Stimulated activated CD4-positive, alpha-beta T cell treated with anti-CD3 and anti-CD28 coated beads, Interleukin-15, amount 100 ng/mL, for 24 hours (primary cell): ENCODE measurements at regions not wholly inside any gene's neighbourhood (a gene's known extent, or its start where the extent isn't known, plus 50 kb on each side); places are given as distances from the start of the nearest gene placed in this dataset.
A peak's percentile ranks its signal among the peaks of the same experiment; 100 is the strongest.

Experiments used
- DNase-seq: peaks from one replicate; pipeline ENCODE4 v3.0.0-alpha.2; 2020

GRCh38 chr2:239500574-239501550, 100.0 kb upstream of the HDAC4 start:
- DNase-seq, result no peak

- no peak for DNase-seq
Measured at GRCh38 chr2:239499726-239500573, 99.1 kb upstream of the HDAC4 start.

- DNase-seq, result no peak
Measured at GRCh38 chr2:239498981-239499634, 98.3 kb upstream of the HDAC4 start.

DNA sequence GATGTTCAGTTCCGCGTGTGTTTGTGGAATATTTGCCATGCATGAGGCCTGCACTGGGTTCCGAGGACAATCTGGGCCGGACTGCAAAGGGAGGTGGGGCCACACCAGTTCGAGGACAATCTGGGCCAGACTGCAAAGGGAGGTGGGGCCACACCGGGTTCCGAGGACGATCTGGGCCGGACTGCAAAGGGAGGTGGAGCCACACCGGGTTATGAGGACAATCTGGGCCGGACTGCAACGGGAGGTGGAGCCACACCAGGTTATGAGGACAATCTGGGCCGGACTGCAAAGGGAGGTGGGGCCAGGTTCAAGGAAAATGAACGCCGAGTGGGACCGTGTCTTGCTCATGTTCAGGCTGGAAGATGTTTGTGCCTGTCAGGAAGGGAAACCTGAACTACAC, 97.8 kb upstream of the HDAC4 start:
- DNase-seq, result no peak

- DNase-seq, result peak; percentile 13
Measured at GRCh38 chr2:239496700-239497099, 95.9 kb upstream of the HDAC4 start.

DNA sequence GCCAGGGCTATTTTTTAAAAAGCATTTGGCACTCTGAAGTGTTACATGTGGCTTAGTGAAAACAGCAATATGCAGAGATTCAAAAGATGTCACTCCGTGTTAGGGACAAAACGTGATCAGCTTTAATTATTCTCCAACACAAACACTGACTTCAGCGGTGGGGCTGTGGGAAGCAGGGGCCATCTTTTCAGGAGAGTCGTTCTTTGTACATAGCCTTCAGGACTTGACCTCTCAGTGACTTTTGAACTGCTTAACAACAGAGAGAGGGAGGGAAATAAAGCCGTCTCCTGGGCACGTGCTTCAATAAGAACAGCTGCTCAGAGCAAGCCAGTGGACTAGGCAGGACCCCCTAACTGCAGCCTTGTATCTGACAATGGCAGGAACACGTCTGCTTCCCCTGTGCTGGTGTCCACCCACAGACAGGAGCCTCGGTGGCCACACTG, 95.0 kb upstream of the HDAC4 start:
- no peak for DNase-seq

DNA sequence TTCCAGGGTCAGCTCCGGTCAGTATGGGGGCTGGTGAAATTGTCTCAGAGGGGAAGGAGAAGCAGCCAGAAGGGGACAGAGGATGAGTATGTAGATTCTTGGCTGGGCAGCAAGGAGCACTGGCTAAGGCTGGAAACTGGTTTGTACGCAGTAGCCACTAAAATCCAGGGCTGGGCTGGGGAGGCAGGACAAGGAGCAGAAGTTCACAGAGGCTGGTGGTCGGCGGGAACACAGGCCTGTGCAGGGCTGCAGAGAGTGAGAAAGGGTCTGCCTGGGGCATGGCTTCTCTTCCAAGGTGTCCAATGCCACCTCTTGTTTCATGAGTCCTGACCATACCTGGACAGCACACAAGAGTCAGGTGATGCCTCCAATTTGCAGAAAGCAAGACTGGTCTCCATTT, 94.4 kb upstream of the HDAC4 start:
- DNase-seq, result no peak

DNA sequence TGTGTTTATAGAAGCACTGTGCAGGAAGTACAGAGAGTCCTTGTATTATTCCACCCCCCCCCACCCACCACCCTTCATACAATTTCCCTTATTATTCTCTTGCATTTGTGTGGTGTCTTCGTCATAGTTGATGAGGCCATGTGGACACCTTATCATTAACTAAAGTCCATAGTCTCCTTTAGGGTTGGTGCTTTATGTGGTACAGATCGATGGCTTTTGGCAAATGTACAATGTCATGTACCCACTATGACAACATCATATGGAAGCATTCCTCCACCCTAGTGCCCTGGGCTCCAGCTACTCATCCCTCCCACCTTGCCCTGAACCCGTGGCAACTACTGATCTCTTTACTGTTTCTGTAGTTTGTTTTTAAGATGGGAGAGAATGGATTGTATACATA, 93.8 kb upstream of the HDAC4 start:
- DNase-seq, result no peak

- DNase-seq, result no peak
Measured at GRCh38 chr2:239489481-239489880, 88.7 kb upstream of the HDAC4 start.

GRCh38 chr2:239488125-239488524, 87.3 kb upstream of the HDAC4 start:
- no peak for DNase-seq

DNA sequence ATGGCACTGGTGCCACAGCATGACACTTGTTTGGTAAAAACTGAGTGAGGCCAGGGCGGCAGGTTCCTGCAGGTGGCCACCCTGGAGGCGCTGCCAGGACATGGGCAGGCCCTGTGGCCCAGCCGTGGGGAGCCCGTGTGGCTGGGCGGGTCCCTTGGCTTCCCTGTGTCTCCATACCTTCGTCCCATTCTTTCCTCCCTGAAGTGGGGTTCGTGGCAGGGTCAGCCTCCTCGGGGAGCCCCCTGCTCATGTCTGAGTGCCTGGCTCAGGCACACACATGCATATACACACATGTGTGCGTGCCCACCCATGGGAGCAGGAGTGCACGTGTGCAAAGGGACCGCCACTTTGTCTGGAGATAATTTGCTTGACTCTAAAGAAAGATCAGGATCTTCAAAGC, 86.5 kb upstream of the HDAC4 start:
- no peak for DNase-seq

DNA sequence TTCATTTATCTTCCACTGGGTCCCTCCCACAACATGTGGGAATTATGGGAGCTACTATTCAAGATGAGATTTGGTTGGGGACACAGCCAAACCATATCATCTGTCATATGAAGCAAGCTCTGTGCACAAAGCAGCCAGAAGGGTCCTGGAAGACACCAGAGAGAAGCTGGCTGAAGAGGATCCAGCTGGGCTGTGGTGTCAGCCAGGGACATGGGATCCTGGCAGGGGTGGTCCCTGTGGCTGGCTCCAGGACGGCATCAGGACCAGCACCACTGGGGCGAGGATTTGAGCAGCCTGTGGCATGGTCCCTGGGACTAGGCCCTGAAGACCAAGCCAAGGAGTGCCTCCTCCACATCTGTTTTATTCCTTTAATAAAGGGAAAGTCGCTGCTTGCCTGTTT, 84.8 kb upstream of the HDAC4 start:
- no peak for DNase-seq

DNA sequence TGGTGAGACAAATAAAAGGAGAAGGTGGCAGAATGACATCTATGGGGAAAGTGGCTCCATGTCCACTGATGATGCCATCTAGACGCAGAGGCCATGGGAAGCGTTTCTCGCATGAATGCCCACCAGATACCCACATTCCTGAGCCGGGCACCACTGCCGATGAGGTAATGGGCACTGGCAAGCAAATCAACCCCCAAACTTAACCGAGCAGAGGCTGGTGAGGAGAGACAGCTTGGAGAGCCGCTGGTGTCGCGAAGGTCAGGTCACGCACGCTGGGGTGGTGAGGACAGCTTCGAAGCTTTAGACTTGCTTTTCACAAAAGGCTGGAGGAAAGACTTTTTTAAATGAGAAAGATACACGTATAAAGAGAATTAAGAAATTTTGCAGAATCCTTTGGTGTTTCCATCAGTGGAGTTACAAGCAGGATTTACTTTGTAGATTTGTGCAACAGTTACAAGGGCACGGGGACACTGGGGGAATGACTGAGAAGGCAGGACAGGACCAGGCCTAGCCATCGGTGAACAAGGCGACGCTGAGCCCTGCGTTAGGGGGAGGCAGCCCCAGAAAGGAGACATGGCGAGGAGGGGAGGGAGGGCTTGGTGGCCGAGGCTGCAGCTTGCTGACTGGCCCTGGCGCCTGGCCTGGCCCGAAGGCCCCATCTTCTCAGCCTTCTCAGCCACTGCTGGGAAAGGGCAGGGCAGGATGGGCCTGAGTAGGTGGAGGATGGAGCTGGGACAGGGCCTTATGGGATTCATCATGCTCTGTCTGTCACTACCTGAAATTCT, 83.9 kb upstream of the HDAC4 start:
- DNase-seq, result no peak

DNA sequence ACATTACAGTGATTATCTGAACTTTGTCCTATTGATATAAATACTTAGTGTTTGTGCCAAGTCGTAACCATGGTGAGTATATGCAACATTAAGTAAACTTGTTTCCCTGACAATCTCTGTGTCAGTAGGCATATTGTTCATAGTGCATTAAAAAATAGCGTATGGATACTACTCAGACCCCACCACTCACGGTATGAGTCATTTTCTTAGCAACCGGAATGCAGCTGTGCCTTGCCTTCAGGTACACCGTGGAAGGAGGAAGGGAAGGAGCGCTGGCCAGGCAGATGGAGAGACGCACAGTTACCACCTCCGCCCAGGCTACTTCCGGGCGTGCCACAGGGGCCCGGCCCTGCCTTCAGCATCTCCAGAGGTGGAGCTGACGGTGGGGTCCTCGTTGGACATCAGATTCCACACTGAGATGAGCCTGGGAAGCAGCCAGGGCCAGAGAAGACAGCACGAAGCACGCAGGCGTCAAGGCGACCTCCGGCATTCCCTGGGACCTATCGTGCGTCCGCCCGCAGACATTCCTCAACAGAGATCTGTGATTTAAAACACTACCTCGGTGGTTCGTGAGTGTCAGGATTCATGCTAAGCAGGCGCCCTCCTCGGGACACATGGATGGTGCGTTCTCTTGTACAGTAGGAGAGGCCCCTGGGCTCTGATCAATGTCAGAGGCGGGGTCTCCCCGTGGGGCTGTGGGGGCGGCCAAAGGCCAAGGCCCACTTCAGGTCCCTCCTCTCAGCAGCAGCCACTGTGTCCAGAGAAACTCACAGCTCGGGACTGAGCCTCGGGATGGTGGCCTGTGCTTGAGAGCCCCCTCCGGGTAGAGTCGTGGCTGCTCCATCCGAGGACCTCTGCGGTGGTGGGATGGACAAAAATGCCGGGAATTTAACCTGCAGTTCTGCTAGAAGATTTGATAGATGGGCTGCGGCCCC, 82.2 kb upstream of the HDAC4 start:
- DNase-seq, result no peak

DNA sequence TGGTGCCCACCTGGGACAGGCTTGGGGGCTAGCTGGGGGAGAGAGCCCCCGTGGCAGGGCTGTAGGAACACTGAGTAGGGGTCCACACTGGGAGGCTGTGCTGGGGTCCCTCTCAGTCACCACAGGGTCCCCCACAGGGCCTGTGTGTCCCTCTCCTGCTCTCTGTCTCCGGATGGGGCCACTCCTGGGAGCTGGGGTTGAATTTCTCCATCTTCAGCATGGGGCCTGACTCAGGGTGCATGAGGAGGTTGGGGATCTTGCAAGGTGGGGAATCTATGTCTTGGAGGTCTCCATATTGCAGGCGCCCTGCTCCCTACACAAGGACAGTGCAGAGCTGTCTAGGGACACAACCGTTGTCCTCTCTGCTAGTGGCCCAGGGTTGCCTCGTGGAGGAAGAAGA, 78.7 kb upstream of the HDAC4 start:
- no peak for DNase-seq

DNA sequence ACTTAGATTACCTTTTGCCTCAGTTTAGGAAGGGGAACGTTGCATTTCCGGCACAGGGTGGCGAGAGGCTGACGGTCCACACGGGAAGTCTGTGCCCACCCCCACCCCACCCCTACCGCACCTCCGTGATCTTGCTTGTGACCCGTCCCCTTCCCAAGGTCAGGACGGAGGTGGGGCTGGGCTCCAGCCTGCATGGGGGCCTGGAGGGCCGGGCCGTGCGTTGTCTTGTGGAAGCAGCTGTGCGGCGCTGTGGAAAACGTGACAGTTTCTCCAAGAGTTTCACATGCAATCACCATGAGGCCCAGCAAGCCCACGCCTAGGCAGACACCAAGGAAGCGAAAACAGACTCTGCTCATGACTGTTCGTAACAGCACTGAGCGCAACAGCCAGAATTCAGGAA, 76.8 kb upstream of the HDAC4 start:
- no peak for DNase-seq

DNA sequence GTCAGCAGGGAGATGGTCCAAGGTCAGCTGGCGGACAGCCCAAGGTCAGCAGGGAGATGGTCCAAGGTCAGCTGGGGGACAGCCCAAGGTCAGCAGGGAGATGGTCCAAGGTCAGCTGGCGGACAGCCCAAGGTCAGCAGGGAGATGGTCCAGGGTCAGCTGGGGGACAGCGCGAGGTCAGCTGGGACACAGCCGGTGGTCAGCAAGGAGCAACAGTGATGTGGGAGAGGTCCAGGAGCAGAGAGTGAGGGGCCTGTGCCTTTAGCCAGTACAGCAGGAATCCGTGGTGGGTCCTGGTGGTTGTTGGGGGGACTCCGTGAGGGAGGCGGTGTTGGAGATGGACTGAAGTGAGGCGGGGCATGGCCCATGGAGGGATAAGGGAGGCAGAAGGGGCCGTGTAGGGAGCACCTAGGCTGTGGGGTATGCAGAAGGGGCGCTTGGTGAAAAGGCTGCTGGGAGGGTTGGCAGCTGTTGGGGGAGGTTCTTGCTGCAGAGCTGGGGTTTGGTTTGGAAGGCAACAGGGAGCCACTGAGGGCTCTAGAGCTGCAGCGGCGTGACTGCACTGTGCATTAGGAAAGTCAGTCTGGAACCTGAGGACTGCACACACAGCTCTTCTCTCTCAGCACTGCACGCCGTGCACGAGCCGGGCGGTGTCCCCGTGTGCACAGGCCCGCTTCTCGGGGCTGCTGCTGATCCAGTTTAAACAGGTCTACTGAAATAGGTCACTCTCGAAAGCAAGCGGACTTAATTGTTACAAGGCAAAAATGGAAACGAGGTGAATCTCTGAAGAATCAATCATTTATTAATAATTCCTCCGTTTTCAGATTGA, 76.2 kb upstream of the HDAC4 start:
- no peak for DNase-seq

DNA sequence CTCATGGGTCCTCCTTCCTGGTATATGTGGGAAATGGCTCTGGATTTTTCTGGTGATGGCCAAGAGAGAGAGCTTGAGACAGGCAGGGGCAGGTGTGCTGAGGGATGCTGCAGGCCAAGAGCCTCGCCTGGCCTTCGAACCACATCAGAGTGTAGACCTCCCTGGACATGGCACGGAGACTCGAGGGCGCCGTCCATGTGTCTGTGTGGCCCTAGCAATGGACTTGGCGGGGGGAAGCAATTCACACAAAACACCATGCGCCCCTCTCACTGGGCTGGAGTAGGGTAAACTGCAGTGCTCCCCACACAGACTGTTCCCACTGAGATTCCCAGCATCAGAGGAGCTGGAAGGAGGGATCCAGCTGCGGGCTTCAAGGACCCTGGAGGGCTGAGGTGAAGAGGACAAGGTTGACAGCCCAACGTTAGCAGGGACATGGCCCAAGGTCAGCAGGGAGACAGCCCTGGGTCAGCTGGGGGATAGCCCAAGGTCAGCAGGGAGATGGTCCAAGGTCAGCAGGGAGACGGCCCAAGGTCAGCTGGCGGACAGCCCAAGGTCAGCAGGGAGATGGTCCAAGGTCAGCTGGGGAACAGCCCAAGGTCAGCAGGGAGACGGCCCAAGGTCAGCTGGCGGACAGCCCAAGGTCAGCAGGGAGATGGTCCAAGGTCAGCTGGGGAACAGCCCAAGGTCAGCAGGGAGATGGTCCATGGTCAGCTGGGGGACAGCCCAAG, 75.4 kb upstream of the HDAC4 start:
- no peak for DNase-seq

DNA sequence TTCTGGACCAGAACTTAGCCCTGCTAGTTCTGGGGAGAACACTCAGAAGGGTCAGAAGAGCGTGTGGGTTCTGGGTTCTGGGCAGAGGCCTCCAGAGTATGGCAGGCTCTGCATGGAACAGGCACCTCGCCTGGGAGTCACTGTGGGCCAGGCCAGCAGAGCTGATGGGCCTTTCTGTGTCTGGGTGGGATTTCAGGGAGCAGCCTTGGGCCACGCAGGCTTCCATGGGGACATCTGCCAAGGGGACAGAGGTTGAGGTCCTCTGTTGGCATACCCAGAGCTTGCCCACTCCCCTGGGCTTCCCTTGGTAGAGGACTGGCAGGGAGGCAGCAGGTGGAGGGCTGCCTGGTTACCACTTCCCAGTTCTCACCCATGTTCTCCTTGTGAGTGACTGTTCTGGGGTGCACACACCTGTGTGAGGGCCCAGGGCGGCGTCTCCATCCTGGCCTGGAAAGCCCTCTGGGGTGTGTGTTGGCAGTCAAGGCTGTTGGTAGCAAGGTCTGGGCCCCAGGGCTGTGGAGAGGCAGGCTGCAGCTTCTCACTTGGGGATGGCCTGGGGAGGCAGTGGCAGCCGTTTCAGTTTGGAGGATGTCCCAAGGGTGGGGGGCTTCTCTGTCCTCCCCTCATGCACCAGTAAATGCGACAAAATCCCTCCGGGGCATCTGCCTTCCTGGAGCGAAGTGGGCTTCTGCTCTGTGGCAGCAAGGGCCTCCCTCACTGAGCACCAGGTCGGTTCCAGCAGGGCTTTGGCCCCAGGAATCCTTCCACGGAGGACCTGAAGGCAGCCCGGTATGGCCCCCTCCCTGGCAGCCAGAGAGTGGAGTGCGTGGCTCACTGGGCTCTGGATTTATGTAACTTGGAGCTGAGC, 74.6 kb upstream of the HDAC4 start:
- no peak for DNase-seq
